RWPE2 (cell line): ENCODE measurements at regions not wholly inside any gene's neighbourhood (a gene's known extent, or its start where the extent isn't known, plus 50 kb on each side); places are given as distances from the start of the nearest gene placed in this dataset.
"Not testable (repeated sequence)": the region's sequence is repeated elsewhere in the genome, so short reads cannot be mapped to it uniquely, and the experiment has no call there.

ENCODE experiments used
- ATAC-seq: fragments of 200-7000 bp; cut with Tn5 transposase; 3 replicates; pipeline ENCODE4 v1.9.1; 2021; ENCODE audit warnings: low read depth
- DNase-seq: peaks from one replicate; pipeline ENCODE4 v3.0.0-alpha.2; 2020; ENCODE audit warnings: low spot score
- H3K27ac ChIP-seq: fragments of 450-650 bp; 2 replicates; pipeline ENCODE4 v1.5.1; 2017; ENCODE audit warnings: mild to moderate bottlenecking; ENCODE audit not compliant: poor library complexity, severe bottlenecking
- H3K27me3 ChIP-seq: fragments of 250-450 bp; sonication (Bioruptor Pico); 2 replicates; pipeline ENCODE4 v1.5.1; 2021; ENCODE audit warnings: mild to moderate bottlenecking, moderate library complexity; ENCODE audit not compliant: insufficient read depth, poor library complexity, severe bottlenecking
- H3K36me3 ChIP-seq: fragments of 250-450 bp; sonication (Bioruptor Pico); 2 replicates; pipeline ENCODE4 v1.5.1; 2020; ENCODE audit warnings: low read depth, mild to moderate bottlenecking, moderate library complexity
- H3K4me1 ChIP-seq: fragments of 250-450 bp; sonication (Bioruptor Pico); 2 replicates; pipeline ENCODE4 v1.5.1; 2021; ENCODE audit warnings: mild to moderate bottlenecking, moderate library complexity; ENCODE audit not compliant: insufficient read depth, poor library complexity, severe bottlenecking
- H3K4me3 ChIP-seq: fragments of 250-450 bp; sonication (Bioruptor Pico); 2 replicates; pipeline ENCODE4 v1.5.1; 2021; ENCODE audit warnings: mild to moderate bottlenecking, moderate library complexity; ENCODE audit not compliant: severe bottlenecking
- H3K9me3 ChIP-seq: fragments of 250-450 bp; sonication (Bioruptor Pico); 2 replicates; pipeline ENCODE4 v1.5.1; 2021; ENCODE audit warnings: mild to moderate bottlenecking, moderate library complexity; ENCODE audit not compliant: severe bottlenecking
- CTCF ChIP-seq: fragments of 450-650 bp; IDR thresholded peaks from one replicate; pipeline ENCODE4 v1.5.1; 2017; ENCODE audit warnings: mild to moderate bottlenecking, moderate library complexity; ENCODE audit not compliant: poor library complexity, severe bottlenecking

GRCh38 chr18:54662986-54663385, 71.9 kb downstream of the DYNAP start:
- Histone ChIP-seq H3K4me3 (no peak overlapping the region), H3K9me3 (no peaks in the 10 kb centered on the region), H3K36me3 (no peaks in the 10 kb centered on the region), H3K4me1 (no peaks in the 10 kb centered on the region), H3K27ac (no peak overlapping the region), H3K27me3 (no peaks in the 10 kb centered on the region)
- no peak for DNase-seq
- ATAC-seq = no peak
- TF ChIP-seq CTCF = no peak

DNA sequence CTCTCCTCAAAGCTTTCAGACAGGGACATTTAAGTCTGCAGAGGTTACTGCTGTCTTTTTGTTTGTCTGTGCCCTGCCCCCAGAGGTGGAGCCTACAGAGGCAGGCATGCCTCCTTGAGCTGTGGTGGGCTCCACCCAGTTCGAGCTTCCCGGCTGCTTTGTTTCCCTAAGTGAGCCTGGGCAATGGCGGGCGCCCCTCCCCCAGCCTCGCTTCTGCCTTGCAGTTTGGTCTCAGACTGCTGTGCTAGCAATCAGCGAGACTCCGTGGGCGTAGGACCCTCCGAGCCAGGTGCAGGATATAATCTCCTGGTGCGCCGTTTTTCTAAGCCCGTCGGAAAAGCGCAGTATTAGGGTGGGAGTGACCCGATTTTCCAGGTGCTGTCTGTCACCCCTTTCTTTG, 78.7 kb downstream of the DYNAP start:
- H3K4me1 ChIP-seq, H3K27me3 ChIP-seq, H3K27ac ChIP-seq, ATAC-seq, H3K36me3 ChIP-seq, DNase-seq, H3K9me3 ChIP-seq, H3K4me3 ChIP-seq: not testable (repeated sequence)

- peak; percentile 81 for TF ChIP-seq CTCF
- DNase-seq (no peak), ATAC-seq (no peak)
- Histone ChIP-seq H3K36me3 (no peaks in the 10 kb centered on the region), H3K4me3 (no peak overlapping the region), H3K9me3 (no peaks in the 10 kb centered on the region), H3K27me3 (no peaks in the 10 kb centered on the region), H3K4me1 (no peaks in the 10 kb centered on the region), H3K27ac (no peak overlapping the region)
Observed at GRCh38 chr18:54671291-54671881, 80.3 kb downstream of the DYNAP start.

- no peak overlapping the region for H3K4me3 ChIP-seq
- no peaks in the 10 kb centered on the region for H3K36me3 ChIP-seq
- H3K27me3 ChIP-seq = no peaks in the 10 kb centered on the region
- no peak for TF ChIP-seq CTCF
- DNase-seq (no peak), ATAC-seq (no peak)
- no peak overlapping the region for H3K27ac ChIP-seq
- no peaks in the 10 kb centered on the region for H3K4me1 ChIP-seq
- H3K9me3 ChIP-seq = no peaks in the 10 kb centered on the region
Observed at GRCh38 chr18:54672109-54672508, 81.1 kb downstream of the DYNAP start.

DNA sequence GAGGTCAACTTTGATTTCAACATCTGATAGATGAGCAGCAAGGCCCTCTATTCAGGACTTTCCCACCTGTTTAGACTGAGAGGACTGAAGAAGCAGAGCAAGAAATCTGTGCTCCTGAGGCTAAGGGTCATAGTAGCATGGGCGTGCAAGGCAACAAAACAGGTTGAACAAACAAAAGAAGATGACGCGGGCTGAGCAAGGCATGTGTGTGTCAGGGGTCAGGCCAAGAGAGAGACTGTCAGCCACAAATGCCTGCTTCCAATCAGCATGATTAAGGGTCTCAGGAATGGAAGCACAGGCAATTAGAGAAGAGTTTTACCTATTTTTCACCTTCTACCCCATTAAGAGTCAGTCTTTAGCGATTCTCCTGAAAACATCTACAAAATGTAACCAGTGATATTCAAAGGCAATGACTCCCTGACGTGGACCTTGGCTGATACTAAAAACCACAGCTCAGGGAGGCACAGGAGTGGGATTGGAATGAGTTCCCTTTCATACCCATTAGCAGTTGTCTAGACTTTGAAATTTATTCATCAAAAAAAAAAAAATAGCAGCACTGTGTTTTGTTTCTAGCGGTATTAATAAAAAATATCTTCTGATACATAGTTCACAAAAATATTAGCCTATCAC, 81.9 kb downstream of the DYNAP start:
- Histone ChIP-seq H3K4me3 (no peak overlapping the region), H3K9me3 (no peaks in the 10 kb centered on the region), H3K36me3 (no peaks in the 10 kb centered on the region), H3K4me1 (no peaks in the 10 kb centered on the region), H3K27ac (no peak overlapping the region), H3K27me3 (no peaks in the 10 kb centered on the region)
- ATAC-seq = peak; percentile 52; the same call in 1 of the 3 replicates
- no peak for DNase-seq
- no peak for TF ChIP-seq CTCF
